Ishikawa (cell line): ENCODE measurements at regions not wholly inside any gene's neighbourhood (a gene's known extent, or its start where the extent isn't known, plus 50 kb on each side); places are given as distances from the start of the nearest gene placed in this dataset.
A peak's percentile ranks its signal among the peaks of the same experiment; 100 is the strongest.

Experiments
- CEBPB ChIP-seq: IDR thresholded peaks from 2 replicates; pipeline ENCODE4 v1.6.1; 2012
- CREB1 ChIP-seq: IDR thresholded peaks from 2 replicates; pipeline ENCODE4 v1.6.1; 2012; ENCODE audit warnings: low read depth
- EGR1 ChIP-seq: IDR thresholded peaks from 2 replicates; pipeline ENCODE4 v1.6.1; 2012
- EP300 ChIP-seq: IDR thresholded peaks from 2 replicates; pipeline ENCODE4 v1.6.1; 2012; ENCODE audit warnings: borderline replicate concordance
- FOXM1 ChIP-seq: IDR thresholded peaks from 2 replicates; pipeline ENCODE4 v1.6.1; 2012; ENCODE audit warnings: low read depth, borderline replicate concordance
- MAX ChIP-seq: IDR thresholded peaks from 2 replicates; pipeline ENCODE4 v1.6.1; 2012
- NFIC ChIP-seq: IDR thresholded peaks from 2 replicates; pipeline ENCODE4 v1.6.1; 2012
- RAD21 ChIP-seq: IDR thresholded peaks from 2 replicates; pipeline ENCODE4 v1.6.1; 2012; ENCODE audit warnings: low read depth
- REST ChIP-seq: IDR thresholded peaks from 2 replicates; pipeline ENCODE4 v1.6.1; 2012; ENCODE audit warnings: low read depth, mild to moderate bottlenecking
- TAF1 ChIP-seq: IDR thresholded peaks from 2 replicates; pipeline ENCODE4 v1.6.1; 2012; ENCODE audit warnings: low read depth, mild to moderate bottlenecking
- TCF12 ChIP-seq: IDR thresholded peaks from 2 replicates; pipeline ENCODE4 v1.6.1; 2012; ENCODE audit warnings: low read depth
- TEAD4 ChIP-seq: IDR thresholded peaks from 2 replicates; pipeline ENCODE4 v1.6.1; 2012
- YY1 ChIP-seq: IDR thresholded peaks from 2 replicates; pipeline ENCODE4 v1.6.1; 2012; ENCODE audit warnings: low read depth
- ZBTB7A ChIP-seq: IDR thresholded peaks from 2 replicates; pipeline ENCODE4 v1.6.1; 2012; ENCODE audit warnings: low read depth
- TF ChIP-seq, protein P1 (sequence below): IDR thresholded peaks from 2 replicates; pipeline ENCODE4 v1.6.1; 2012

GRCh38 chr2:147088871-147089270 is 756.0 kb upstream of the ACVR2A start:
- TF ChIP-seq CEBPB (no peak), EGR1 (no peak), REST (no peak), RAD21 (no peak), TAF1 (no peak), ZBTB7A (no peak)
- TF ChIP-seq, protein P1, sequence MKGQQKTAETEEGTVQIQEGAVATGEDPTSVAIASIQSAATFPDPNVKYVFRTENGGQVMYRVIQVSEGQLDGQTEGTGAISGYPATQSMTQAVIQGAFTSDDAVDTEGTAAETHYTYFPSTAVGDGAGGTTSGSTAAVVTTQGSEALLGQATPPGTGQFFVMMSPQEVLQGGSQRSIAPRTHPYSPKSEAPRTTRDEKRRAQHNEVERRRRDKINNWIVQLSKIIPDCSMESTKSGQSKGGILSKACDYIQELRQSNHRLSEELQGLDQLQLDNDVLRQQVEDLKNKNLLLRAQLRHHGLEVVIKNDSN: no peak

GRCh38 chr2:147086715-147087114 is 758.1 kb upstream of the ACVR2A start:
- TF ChIP-seq RAD21: no peak
- no peak for TF ChIP-seq YY1
- no peak for TF ChIP-seq CREB1
- no peak for TF ChIP-seq REST

DNA sequence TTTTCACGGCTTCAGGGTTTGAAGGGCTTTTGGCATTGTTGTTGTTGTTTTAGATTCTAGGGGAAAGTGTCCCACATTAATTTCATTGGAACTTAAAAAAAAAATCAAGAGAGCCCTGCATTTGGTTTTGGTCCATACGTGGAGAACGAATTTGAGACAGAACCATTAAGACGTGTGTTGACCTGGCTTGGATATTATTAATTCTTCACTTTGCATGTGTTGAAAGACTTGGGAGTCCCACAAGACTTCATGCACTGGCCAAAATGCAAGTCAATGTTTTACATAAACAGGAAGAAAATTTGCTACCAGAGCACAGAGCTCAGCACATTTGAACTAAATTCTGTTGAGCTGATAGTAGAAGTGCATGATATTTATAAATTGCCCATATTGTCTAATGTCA is 761.2 kb upstream of the ACVR2A start:
- no peak for TF ChIP-seq CEBPB
- no peak for TF ChIP-seq TCF12
- TF ChIP-seq TAF1: no peak
- no peak for TF ChIP-seq CREB1
- TF ChIP-seq NFIC: no peak
- TF ChIP-seq, protein P1: no peak
- no peak for TF ChIP-seq REST
- TF ChIP-seq EP300: no peak
- no peak for TF ChIP-seq RAD21
- TF ChIP-seq YY1: no peak
- TF ChIP-seq EGR1: no peak
- TF ChIP-seq MAX: no peak
- no peak for TF ChIP-seq TEAD4
- no peak for TF ChIP-seq FOXM1

GRCh38 chr2:147082850-147083522 is 761.8 kb upstream of the ACVR2A start:
- no peak for TF ChIP-seq CEBPB
- TF ChIP-seq TAF1: no peak
- TF ChIP-seq, protein P1: no peak
- TF ChIP-seq TEAD4: peak; percentile 96
- TF ChIP-seq NFIC: no peak
- TF ChIP-seq EGR1: no peak
- TF ChIP-seq RAD21: peak; percentile 78

DNA sequence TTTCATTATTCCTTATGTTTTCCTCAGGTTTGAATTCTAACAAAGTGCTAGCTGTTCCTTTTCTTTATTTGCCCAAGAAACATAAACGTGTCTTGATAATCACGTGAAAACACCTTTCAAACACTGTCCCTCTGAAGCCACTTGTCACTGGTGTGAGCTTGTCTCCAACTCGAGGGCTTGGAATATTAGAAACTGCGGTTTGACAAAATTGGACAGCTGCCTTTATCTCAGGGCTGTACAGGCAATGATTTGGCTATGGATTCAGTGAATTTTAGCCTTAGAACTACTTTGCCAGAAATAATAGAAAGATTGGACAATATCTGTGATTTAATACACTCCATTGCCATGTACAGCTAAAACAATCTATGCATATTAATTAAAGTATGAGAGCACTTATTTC is 763.0 kb upstream of the ACVR2A start:
- TF ChIP-seq TEAD4 (no peak), REST (no peak), MAX (no peak), ZBTB7A (no peak), CEBPB (no peak), NFIC (no peak), EGR1 (no peak), TCF12 (no peak), EP300 (no peak), YY1 (no peak), CREB1 (no peak), TAF1 (no peak), RAD21 (no peak)
- TF ChIP-seq, protein P1: no peak
